ENCODE measurements at regions not wholly inside any gene's neighbourhood (a gene's known extent, or its start where the extent isn't known, plus 50 kb on each side); places are given as distances from the start of the nearest gene placed in this dataset.

DNA sequence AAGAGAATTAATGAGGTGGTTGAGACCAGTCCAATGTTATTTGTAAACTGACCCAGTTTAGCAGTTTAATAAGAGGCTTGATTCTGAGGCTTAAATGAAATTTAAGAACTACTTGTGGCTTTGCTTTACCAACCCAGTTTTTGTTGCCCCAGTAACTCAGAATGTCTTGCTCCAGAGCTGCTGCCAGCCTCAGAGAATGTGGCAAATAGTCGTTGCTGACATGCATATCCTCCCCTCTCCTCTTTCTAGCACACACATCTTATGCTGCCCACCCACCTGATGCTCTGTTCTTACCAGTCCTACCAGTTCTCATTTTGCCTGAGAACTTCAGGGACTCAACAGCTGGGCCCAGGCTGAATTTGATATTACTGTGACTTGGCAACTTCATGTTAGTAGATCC lies 92.4 kb upstream of the TSC22D2 start:
- Mint-ChIP-seq H3K36me3 (ENCODE audit: insufficient read depth in 1 of 3, low read depth in 3 of 3) (no peaks in the 10 kb centered on the region), H3K27ac (peak overlapping the region in 1 of 3 experiments; percentile 35; a peak in 1 of 7 replicates), H3K4me3 (no peak overlapping the region), H3K27me3 (ENCODE audit: low read depth) (no peaks in the 10 kb centered on the region), H3K9me3 (no peaks in the 10 kb centered on the region), H3K4me1 (peaks cover 13 to 16% of the 10 kb centered on the region in 2 experiments)
- Histone ChIP-seq H2AK5ac (ENCODE audit: insufficient read length, low read length) (no peak overlapping the region), H4K5ac (ENCODE audit: insufficient read length, low read depth, low read length) (no peak overlapping the region), H3K14ac (ENCODE audit: insufficient read depth, low read length) (no peak overlapping the region), H2AFZ (ENCODE audit: low read length) (no peak overlapping the region), H3K9ac (ENCODE audit: extremely low read depth, insufficient read length, low read length) (no peak overlapping the region), H3K79me2 (ENCODE audit: insufficient read depth, low read length) (no peaks in the 10 kb centered on the region), H3K18ac (ENCODE audit: insufficient read length, low read depth, low read length) (no peak overlapping the region), H3K4ac (ENCODE audit: low read depth, low read length) (no peak overlapping the region), H4K20me1 (ENCODE audit: control insufficient read depth, insufficient read depth, insufficient read length) (no peaks in the 10 kb centered on the region), H2BK5ac (ENCODE audit: insufficient read length, low read length) (no peak overlapping the region), H3K23ac (ENCODE audit: insufficient read length, low read depth, low read length) (no peak overlapping the region), H2BK20ac (ENCODE audit: low read depth, low read length, poor library complexity, severe bottlenecking) (no peak overlapping the region), H3K27me3 (ENCODE audit: insufficient read depth, low read length) (no peaks in the 10 kb centered on the region), H3T11ph (ENCODE audit: low read length) (no peak overlapping the region), H3K79me1 (ENCODE audit: insufficient read depth, low read depth, low read length, poor library complexity, severe bottlenecking) (no peaks in the 10 kb centered on the region), H3K23me2 (ENCODE audit: insufficient read length, low read depth, low read length, poor library complexity, severe bottlenecking) (no peaks in the 10 kb centered on the region), H2BK120ac (ENCODE audit: low read depth, low read length, poor library complexity, severe bottlenecking) (no peak overlapping the region), H3K9me3 (ENCODE audit: control insufficient read depth, low read depth, low read length) (no peaks in the 10 kb centered on the region), H3K4me1 (ENCODE audit: insufficient read depth, low read length) (0 out of 2 replicates have a peak, but pooled peaks cover 4% of the 10 kb centered on the region), H3K56ac (ENCODE audit: insufficient read length, low read depth, low read length) (no peak overlapping the region), H3K4me2 (ENCODE audit: insufficient read depth, insufficient read length, low read length) (no peak overlapping the region), H2BK12ac (ENCODE audit: insufficient read length, low read depth, low read length) (no peak overlapping the region), H4K91ac (ENCODE audit: insufficient read length, low read depth, low read length) (no peak overlapping the region), H4K8ac (replicated peaks; ENCODE audit: insufficient read length, low read depth, low read length) (no peak overlapping the region), H2BK15ac (ENCODE audit: low read depth, low read length) (no peak overlapping the region), H3K27ac (ENCODE audit: insufficient read length, low read depth, low read length) (no peak overlapping the region)
- no CpG with 5 or more reads among the region's 1 CpG for WGBS (ENCODE audit: extremely low coverage, insufficient read length, low lambda C conversion rate)
- no peak for DNase-seq
- TF ChIP-seq, protein P1, sequence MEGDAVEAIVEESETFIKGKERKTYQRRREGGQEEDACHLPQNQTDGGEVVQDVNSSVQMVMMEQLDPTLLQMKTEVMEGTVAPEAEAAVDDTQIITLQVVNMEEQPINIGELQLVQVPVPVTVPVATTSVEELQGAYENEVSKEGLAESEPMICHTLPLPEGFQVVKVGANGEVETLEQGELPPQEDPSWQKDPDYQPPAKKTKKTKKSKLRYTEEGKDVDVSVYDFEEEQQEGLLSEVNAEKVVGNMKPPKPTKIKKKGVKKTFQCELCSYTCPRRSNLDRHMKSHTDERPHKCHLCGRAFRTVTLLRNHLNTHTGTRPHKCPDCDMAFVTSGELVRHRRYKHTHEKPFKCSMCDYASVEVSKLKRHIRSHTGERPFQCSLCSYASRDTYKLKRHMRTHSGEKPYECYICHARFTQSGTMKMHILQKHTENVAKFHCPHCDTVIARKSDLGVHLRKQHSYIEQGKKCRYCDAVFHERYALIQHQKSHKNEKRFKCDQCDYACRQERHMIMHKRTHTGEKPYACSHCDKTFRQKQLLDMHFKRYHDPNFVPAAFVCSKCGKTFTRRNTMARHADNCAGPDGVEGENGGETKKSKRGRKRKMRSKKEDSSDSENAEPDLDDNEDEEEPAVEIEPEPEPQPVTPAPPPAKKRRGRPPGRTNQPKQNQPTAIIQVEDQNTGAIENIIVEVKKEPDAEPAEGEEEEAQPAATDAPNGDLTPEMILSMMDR (conservative IDR thresholded peaks at IDR 0.05) = no peak
